ENCODE measurements at regions not wholly inside any gene's neighbourhood (a gene's known extent, or its start where the extent isn't known, plus 50 kb on each side); places are given as distances from the start of the nearest gene placed in this dataset.

- Histone ChIP-seq H3K4me1 (ENCODE audit: control insufficient read depth, insufficient read depth, low read length) (no peaks in the 10 kb centered on the region), H3K36me3 (ENCODE audit: control insufficient read depth, insufficient read depth, low read length) (no peaks in the 10 kb centered on the region), H3K4me3 (ENCODE audit: insufficient read depth, low read depth, low read length) (no peak overlapping the region), H3K27ac (ENCODE audit: insufficient read depth, low read depth, low read length, poor library complexity, severe bottlenecking) (no peak overlapping the region), H3K27me3 (ENCODE audit: control insufficient read depth, insufficient read depth, low read length, poor library complexity, severe bottlenecking) (no peaks in the 10 kb centered on the region), H3K9me3 (ENCODE audit: control insufficient read depth, low read length) (no peaks in the 10 kb centered on the region)
- 92 to 93% methylated on average over 10 of the region's 10 CpGs for WGBS, 2 experiments
Measured at GRCh38 chr11:36825251-36825650, 227.2 kb upstream of the RAG2 start.

DNA sequence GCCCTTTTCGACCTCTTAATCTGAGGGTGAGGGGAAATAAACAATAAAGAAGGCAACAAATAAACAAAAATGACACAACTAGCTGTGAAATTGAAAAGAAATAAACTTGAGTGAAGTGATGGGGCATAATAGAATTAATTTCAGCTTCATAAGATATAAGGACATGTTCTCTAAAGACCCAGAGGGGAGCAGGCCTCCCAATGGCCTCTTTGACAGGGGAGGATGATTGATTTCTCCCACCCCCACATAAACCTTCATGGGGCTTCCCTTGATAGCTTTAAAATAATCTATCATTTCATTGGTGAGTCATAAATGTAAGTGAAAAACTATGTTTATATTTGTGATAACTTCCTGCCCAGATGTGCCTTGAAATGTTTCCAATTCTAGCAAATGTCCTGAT lies 226.3 kb upstream of the RAG2 start:
- H3K9me3 ChIP-seq (ENCODE audit: control insufficient read depth, low read length), result no peaks in the 10 kb centered on the region
- no peaks in the 10 kb centered on the region for H3K4me1 ChIP-seq (ENCODE audit: control insufficient read depth, insufficient read depth, low read length)
- H3K27ac ChIP-seq (ENCODE audit: insufficient read depth, low read depth, low read length, poor library complexity, severe bottlenecking), result no peak overlapping the region
- H3K36me3 ChIP-seq (ENCODE audit: control insufficient read depth, insufficient read depth, low read length), result no peaks in the 10 kb centered on the region
- H3K27me3 ChIP-seq (ENCODE audit: control insufficient read depth, insufficient read depth, low read length, poor library complexity, severe bottlenecking), result no peaks in the 10 kb centered on the region
- no peak overlapping the region for H3K4me3 ChIP-seq (ENCODE audit: insufficient read depth, low read depth, low read length)
- WGBS, 2 experiments, result 75% methylated on average over 1 of the region's 1 CpG; no CpG with 5 or more reads in 1 of the 2 experiments

DNA sequence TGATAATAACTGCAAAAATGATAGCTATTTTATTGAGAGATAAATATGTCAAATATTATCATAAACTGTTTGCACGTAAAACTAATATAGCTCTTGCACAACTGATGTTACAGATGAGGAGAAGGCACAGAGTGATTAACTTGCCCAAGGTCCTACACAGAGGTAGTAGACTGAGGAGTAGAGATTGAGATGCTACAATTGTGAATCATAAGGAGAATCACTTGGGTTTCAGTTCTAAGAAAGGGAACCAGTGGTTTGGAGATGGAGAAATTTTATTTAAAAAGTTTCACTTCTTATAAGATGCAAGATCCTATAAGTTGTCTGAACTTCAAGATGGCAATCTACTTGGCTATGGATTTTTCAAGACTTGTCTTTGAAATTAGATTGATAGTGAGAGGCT lies 224.8 kb upstream of the RAG2 start:
- H3K27me3 ChIP-seq (ENCODE audit: control insufficient read depth, insufficient read depth, low read length, poor library complexity, severe bottlenecking), result no peaks in the 10 kb centered on the region
- H3K9me3 ChIP-seq (ENCODE audit: control insufficient read depth, low read length), result no peaks in the 10 kb centered on the region
- H3K4me3 ChIP-seq (ENCODE audit: insufficient read depth, low read depth, low read length), result no peak overlapping the region
- no peak overlapping the region for H3K27ac ChIP-seq (ENCODE audit: insufficient read depth, low read depth, low read length, poor library complexity, severe bottlenecking)
- no peaks in the 10 kb centered on the region for H3K4me1 ChIP-seq (ENCODE audit: control insufficient read depth, insufficient read depth, low read length)
- 100% methylated on average over 1 of the region's 1 CpG for WGBS, 2 experiments
- H3K36me3 ChIP-seq (ENCODE audit: control insufficient read depth, insufficient read depth, low read length), result no peaks in the 10 kb centered on the region

- Histone ChIP-seq H3K27me3 (ENCODE audit: control insufficient read depth, insufficient read depth, low read length, poor library complexity, severe bottlenecking) (no peaks in the 10 kb centered on the region), H3K4me3 (ENCODE audit: insufficient read depth, low read depth, low read length) (no peak overlapping the region), H3K36me3 (ENCODE audit: control insufficient read depth, insufficient read depth, low read length) (no peaks in the 10 kb centered on the region), H3K27ac (ENCODE audit: insufficient read depth, low read depth, low read length, poor library complexity, severe bottlenecking) (no peak overlapping the region), H3K4me1 (ENCODE audit: control insufficient read depth, insufficient read depth, low read length) (no peaks in the 10 kb centered on the region), H3K9me3 (ENCODE audit: control insufficient read depth, low read length) (no peaks in the 10 kb centered on the region)
- 77 to 83% methylated on average over 2 of the region's 2 CpGs for WGBS, 2 experiments
Measured at GRCh38 chr11:36818410-36818809, 220.4 kb upstream of the RAG2 start.

- no peaks in the 10 kb centered on the region for H3K4me1 ChIP-seq (ENCODE audit: control insufficient read depth, insufficient read depth, low read length)
- no peak overlapping the region for H3K4me3 ChIP-seq (ENCODE audit: insufficient read depth, low read depth, low read length)
- no peaks in the 10 kb centered on the region for H3K27me3 ChIP-seq (ENCODE audit: control insufficient read depth, insufficient read depth, low read length, poor library complexity, severe bottlenecking)
- H3K9me3 ChIP-seq (ENCODE audit: control insufficient read depth, low read length), result no peaks in the 10 kb centered on the region
- WGBS, 2 experiments, result 88 to 90% methylated on average over 6 of the region's 6 CpGs
- no peak overlapping the region for H3K27ac ChIP-seq (ENCODE audit: insufficient read depth, low read depth, low read length, poor library complexity, severe bottlenecking)
- H3K36me3 ChIP-seq (ENCODE audit: control insufficient read depth, insufficient read depth, low read length), result no peaks in the 10 kb centered on the region
Measured at GRCh38 chr11:36817336-36817965, 219.4 kb upstream of the RAG2 start.

GRCh38 chr11:36809303-36809702 lies 211.3 kb upstream of the RAG2 start:
- Histone ChIP-seq H3K27me3 (ENCODE audit: control insufficient read depth, insufficient read depth, low read length, poor library complexity, severe bottlenecking) (no peaks in the 10 kb centered on the region), H3K36me3 (ENCODE audit: control insufficient read depth, insufficient read depth, low read length) (no peaks in the 10 kb centered on the region), H3K9me3 (ENCODE audit: control insufficient read depth, low read length) (no peaks in the 10 kb centered on the region), H3K27ac (ENCODE audit: insufficient read depth, low read depth, low read length, poor library complexity, severe bottlenecking) (no peak overlapping the region), H3K4me3 (ENCODE audit: insufficient read depth, low read depth, low read length) (no peak overlapping the region), H3K4me1 (ENCODE audit: control insufficient read depth, insufficient read depth, low read length) (no peaks in the 10 kb centered on the region)

DNA sequence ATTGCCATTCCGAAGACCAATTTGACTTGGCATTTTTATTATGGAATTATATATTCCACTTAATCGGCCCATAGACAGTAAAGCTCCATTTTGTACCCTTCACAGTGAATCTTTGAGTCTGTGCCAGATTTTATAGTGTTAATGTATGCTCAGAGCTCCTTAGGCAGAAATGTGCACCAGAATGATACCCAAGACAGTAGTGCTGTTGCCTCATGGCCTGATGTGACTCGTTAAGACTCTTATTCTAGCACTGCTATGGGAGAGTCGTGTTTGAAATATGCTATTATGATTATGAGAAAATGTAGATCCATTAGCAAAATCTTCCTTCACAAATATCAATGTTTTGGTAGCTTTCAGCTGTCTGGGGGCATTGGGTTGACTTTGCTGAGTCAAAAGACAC lies 209.8 kb upstream of the RAG2 start:
- Histone ChIP-seq H3K4me1 (ENCODE audit: control insufficient read depth, insufficient read depth, low read length) (no peaks in the 10 kb centered on the region), H3K27me3 (ENCODE audit: control insufficient read depth, insufficient read depth, low read length, poor library complexity, severe bottlenecking) (no peaks in the 10 kb centered on the region), H3K4me3 (ENCODE audit: insufficient read depth, low read depth, low read length) (no peak overlapping the region), H3K36me3 (ENCODE audit: control insufficient read depth, insufficient read depth, low read length) (no peaks in the 10 kb centered on the region), H3K27ac (ENCODE audit: insufficient read depth, low read depth, low read length, poor library complexity, severe bottlenecking) (no peak overlapping the region), H3K9me3 (ENCODE audit: control insufficient read depth, low read length) (no peaks in the 10 kb centered on the region)
- WGBS, 2 experiments, result 89 to 91% methylated on average over 2 to 4 of the region's 4 CpGs

DNA sequence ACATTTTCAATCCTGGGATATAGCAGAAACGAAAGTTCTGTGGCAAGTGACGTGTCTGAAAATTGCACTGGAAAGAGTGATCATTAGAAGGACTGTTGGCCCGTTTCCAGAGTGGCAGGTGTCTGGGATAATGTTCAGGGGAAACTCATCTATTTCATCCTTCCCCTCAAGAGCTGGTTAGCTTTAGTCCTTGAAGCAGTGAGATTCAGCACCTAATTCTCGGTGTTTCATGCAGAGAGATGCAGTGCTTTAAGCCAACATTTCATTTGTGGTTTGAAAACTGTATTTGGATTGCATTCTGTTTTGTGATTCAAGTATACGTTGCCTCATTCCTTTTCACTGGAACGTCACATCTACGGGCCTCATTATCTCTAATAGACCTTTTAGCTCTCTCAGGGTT lies 205.0 kb upstream of the RAG2 start:
- Histone ChIP-seq H3K27ac (ENCODE audit: insufficient read depth, low read depth, low read length, poor library complexity, severe bottlenecking) (no peak overlapping the region), H3K4me3 (ENCODE audit: insufficient read depth, low read depth, low read length) (no peak overlapping the region), H3K9me3 (ENCODE audit: control insufficient read depth, low read length) (no peaks in the 10 kb centered on the region), H3K36me3 (ENCODE audit: control insufficient read depth, insufficient read depth, low read length) (no peaks in the 10 kb centered on the region), H3K4me1 (ENCODE audit: control insufficient read depth, insufficient read depth, low read length) (no peaks in the 10 kb centered on the region), H3K27me3 (ENCODE audit: control insufficient read depth, insufficient read depth, low read length, poor library complexity, severe bottlenecking) (no peaks in the 10 kb centered on the region)
- 91 to 95% methylated on average over 7 of the region's 7 CpGs for WGBS, 2 experiments

GRCh38 chr11:36792996-36793914 lies 195.2 kb upstream of the RAG2 start:
- no peak overlapping the region for H3K27ac ChIP-seq (ENCODE audit: insufficient read depth, low read depth, low read length, poor library complexity, severe bottlenecking)
- H3K4me1 ChIP-seq (ENCODE audit: control insufficient read depth, insufficient read depth, low read length), result no peaks in the 10 kb centered on the region
- H3K27me3 ChIP-seq (ENCODE audit: control insufficient read depth, insufficient read depth, low read length, poor library complexity, severe bottlenecking), result no peaks in the 10 kb centered on the region
- no peaks in the 10 kb centered on the region for H3K9me3 ChIP-seq (ENCODE audit: control insufficient read depth, low read length)
- 44% methylated on average over 11 of the region's 11 CpGs for WGBS, 2 experiments
- H3K36me3 ChIP-seq (ENCODE audit: control insufficient read depth, insufficient read depth, low read length), result no peaks in the 10 kb centered on the region
- no peak overlapping the region for H3K4me3 ChIP-seq (ENCODE audit: insufficient read depth, low read depth, low read length)

DNA sequence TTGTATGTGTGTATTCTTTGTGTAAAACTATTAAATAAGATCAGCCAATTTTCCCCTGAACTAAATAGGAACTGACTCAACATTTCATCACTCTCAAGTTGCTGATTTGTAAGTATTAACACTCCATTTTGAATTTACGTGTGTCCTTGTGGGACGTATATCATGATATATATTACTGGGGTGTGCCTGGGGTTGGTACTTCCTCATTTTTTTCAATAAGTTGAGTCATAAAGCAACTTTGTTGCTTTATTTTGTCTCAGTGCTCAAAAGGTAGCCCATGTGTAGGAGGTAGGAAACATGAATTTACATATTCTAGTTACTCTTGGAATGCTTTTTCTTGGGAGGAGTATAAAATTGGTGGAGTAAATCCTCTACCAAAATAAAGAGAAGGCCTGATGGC lies 193.9 kb upstream of the RAG2 start:
- Histone ChIP-seq H3K4me3 (ENCODE audit: insufficient read depth, low read depth, low read length) (no peak overlapping the region), H3K36me3 (ENCODE audit: control insufficient read depth, insufficient read depth, low read length) (no peaks in the 10 kb centered on the region), H3K4me1 (ENCODE audit: control insufficient read depth, insufficient read depth, low read length) (no peaks in the 10 kb centered on the region), H3K27me3 (ENCODE audit: control insufficient read depth, insufficient read depth, low read length, poor library complexity, severe bottlenecking) (no peaks in the 10 kb centered on the region), H3K9me3 (ENCODE audit: control insufficient read depth, low read length) (no peaks in the 10 kb centered on the region), H3K27ac (ENCODE audit: insufficient read depth, low read depth, low read length, poor library complexity, severe bottlenecking) (no peak overlapping the region)
- WGBS, 2 experiments, result 97% methylated on average over 2 of the region's 2 CpGs; no CpG with 5 or more reads in 1 of the 2 experiments
